GM20000 (cell line): ENCODE measurements at regions not wholly inside any gene's neighbourhood (a gene's known extent, or its start where the extent isn't known, plus 50 kb on each side); places are given as distances from the start of the nearest gene placed in this dataset.

ENCODE experiments used
- DNase-seq: peaks from one replicate; pipeline ENCODE4 v3.0.0; 2012; ENCODE audit warnings: low spot score
- TF ChIP-seq, protein P1 (sequence below): IDR thresholded peaks from 2 replicates; pipeline ENCODE4 v1.5.1; 2012; ENCODE audit warnings: mild to moderate bottlenecking, control low read depth; ENCODE audit errors: extremely low read depth, missing control alignments

DNA sequence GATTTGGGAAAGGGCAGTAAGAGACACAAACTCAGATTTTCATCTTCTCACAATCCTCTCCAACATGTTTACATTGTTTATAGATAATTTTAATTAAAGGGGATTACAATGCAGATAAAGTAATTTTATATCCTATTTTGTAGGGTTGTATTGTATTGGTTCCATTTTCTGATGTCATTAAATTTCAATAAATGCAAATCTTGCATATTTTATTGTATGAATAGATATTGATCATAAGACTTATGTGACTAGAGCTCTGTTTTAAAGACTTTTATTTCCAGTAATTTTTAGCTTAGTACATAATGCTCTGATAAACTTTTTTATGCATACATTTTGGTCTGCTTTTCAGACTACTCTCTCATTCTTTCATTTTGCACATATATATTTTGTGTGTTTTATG, 819.6 kb downstream of the TSN start:
- TF ChIP-seq, protein P1, sequence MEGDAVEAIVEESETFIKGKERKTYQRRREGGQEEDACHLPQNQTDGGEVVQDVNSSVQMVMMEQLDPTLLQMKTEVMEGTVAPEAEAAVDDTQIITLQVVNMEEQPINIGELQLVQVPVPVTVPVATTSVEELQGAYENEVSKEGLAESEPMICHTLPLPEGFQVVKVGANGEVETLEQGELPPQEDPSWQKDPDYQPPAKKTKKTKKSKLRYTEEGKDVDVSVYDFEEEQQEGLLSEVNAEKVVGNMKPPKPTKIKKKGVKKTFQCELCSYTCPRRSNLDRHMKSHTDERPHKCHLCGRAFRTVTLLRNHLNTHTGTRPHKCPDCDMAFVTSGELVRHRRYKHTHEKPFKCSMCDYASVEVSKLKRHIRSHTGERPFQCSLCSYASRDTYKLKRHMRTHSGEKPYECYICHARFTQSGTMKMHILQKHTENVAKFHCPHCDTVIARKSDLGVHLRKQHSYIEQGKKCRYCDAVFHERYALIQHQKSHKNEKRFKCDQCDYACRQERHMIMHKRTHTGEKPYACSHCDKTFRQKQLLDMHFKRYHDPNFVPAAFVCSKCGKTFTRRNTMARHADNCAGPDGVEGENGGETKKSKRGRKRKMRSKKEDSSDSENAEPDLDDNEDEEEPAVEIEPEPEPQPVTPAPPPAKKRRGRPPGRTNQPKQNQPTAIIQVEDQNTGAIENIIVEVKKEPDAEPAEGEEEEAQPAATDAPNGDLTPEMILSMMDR: no peak

DNA sequence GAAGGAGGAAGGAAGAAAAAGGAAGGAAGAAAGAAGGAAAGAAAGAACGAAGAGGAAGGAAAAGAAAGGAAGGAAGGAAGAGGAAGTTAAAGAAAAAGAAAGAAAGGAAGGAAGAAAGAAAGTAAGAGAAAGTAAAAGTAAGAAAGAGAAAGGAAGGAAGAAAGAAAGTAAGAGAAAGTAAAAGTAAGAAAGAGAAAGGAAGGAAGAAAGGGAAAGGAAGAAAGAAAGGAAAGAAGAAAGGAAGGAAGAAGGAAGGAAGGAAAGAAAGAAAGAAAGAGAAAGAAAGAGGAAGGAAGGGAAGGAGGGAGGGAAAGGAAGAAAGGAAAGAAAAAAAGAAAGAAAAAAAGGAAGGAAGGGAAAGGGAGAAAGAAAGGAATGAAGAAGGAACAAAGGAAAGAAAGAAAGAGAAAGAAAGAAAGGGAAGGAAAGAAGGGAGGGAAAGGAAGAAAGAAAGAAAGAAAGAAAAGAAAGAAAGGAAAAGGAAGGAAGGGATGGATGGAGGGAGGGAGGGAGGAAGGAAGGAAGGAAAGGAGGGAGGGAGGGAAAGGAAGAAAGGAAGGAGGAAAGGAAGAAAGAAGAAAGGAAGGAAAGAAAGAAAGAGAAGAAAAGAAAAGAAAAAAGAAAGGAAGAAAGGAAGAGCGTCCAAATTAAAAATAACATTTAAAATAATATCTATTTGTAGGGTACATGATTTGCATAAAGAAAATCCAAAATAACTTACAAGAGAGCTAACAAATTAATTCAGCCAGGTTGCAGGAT, 827.9 kb downstream of the TSN start:
- TF ChIP-seq, protein P1: no peak
- no peak for DNase-seq

More for the DNA sequence above, 819.6 kb downstream of the TSN start:
- no peak for DNase-seq

DNA sequence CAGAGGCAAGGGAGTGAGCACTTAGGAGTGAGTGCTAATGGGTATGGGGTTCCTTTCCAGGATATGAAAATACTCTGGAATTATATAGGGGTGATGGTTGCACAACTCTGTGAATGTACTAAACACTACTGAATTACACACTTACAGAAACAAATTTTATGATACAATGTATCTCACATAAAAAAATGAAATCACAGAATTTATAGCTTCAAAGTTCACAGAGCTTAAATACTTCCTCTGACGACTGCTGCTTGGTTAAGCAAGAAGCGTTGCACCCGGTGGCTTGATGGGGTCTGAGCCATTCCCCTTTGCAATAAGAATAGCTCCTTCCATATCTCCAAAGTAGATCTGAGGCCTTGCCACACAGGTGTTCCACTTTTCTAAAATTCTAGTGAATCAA, 835.1 kb downstream of the TSN start:
- TF ChIP-seq, protein P1: no peak
- DNase-seq: no peak

DNA sequence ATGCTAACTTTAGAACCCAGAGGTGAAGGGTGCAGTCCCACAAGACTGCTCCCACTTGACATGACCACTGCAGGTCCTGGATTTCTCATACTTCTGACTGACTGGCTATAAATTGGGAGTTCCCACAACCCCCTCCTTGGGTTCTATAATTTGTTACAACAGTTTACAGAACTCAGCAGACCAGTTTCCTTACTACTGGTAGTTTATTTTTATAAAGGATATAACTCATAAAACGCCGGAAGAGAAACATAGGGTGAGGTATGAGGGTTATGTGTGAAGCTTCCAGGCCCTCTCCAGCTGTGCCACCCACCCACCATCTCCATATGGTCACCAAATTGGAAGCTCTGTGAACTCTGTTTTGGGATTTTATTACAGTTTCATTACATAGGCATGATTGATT, 839.6 kb downstream of the TSN start:
- TF ChIP-seq, protein P1: no peak
- no peak for DNase-seq

DNA sequence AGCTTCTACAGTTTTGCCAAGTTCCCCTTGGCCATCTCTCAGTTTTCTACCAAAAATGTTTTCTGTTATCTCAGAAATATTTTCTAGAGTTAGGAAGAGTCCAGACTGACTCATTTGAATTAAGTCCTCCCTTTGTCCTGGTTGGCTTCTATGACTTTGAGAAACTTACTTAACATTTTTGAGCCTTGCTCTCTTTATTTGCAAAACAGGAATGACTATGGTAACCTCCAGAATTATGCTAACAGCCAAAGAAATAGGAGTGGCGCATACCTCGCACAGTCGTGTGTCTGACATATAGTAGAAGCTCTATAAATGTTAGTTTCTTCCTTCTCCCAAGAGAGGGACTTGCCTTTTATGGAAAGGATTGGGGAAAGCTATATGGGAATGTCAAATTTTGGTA, 841.1 kb downstream of the TSN start:
- TF ChIP-seq, protein P1: no peak
- no peak for DNase-seq

DNA sequence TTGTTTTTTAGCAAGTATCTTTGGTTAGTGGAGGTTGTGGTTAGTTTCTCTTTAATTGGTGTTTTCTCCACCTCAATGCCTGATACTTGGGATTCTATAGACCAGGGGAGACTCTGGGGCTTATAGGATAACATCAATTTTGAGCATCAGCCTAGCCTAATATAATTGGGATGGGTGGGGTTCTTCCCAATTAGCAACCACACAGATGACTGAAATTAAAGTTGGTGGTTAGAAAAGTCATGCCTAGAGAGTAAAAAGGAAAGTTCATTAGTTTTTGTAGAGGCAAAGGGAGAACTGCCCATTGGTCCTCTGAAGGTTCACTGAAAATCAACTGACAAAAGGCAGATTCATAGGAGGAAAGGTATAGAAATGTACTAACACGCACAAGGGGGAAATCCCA, 843.3 kb downstream of the TSN start:
- TF ChIP-seq, protein P1: no peak

DNA sequence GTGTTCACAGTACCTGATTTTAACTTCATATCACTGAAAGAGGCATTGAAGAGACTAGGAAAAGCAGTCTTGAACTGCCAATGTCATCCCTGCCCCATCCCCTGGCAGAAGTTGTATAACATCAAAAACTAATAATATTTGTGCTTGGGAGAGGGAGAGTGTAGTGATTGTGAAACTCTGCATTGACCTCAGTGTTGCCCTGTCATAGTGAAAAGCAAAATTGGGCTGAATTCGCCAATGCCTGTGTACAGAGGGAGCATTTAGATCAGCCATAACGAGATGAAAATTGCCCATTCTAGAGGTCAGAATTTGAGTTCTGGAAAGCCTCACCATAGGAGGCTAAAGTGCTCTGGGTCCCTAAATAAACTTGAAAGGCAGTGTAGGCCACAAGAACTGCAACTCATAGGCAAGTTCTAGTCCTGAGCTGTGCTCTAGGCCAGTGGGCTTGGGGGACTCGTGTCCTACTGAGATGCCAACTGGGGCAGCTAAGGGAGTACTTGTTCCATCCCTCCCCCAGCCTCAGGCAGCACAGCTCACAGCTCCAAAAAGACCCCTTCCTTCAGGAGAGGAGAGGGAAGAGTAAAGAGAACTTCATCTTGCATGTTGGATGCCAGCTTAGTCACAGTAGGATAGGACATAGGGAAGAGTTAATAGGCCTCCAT, 855.6 kb downstream of the TSN start:
- TF ChIP-seq, protein P1: no peak
- no peak for DNase-seq

More for the DNA sequence above, 843.3 kb downstream of the TSN start:
- DNase-seq: no peak
